ENCODE measurements at regions not wholly inside any gene's neighbourhood (a gene's known extent, or its start where the extent isn't known, plus 50 kb on each side); places are given as distances from the start of the nearest gene placed in this dataset.
A peak's percentile ranks its signal among the peaks of the same experiment; 100 is the strongest.
"Not testable (repeated sequence)": the region's sequence is repeated elsewhere in the genome, so short reads cannot be mapped to it uniquely, and the experiment has no call there.

GRCh38 chr3:110865934-110866333, 205.7 kb upstream of the NECTIN3 start:
- no peak for DNase-seq

- DNase-seq, result no peak
Observed at GRCh38 chr3:110868106-110868505, 203.5 kb upstream of the NECTIN3 start.

- no peak for DNase-seq
Observed at GRCh38 chr3:110869736-110870135, 201.9 kb upstream of the NECTIN3 start.

GRCh38 chr3:110871869-110872268, 199.7 kb upstream of the NECTIN3 start:
- no peak for DNase-seq

GRCh38 chr3:110878692-110879091, 192.9 kb upstream of the NECTIN3 start:
- DNase-seq, result no peak

GRCh38 chr3:110881069-110881468, 190.5 kb upstream of the NECTIN3 start:
- peak; percentile 50 for DNase-seq

- no peak for DNase-seq
Observed at GRCh38 chr3:110886222-110886893, 185.3 kb upstream of the NECTIN3 start.

GRCh38 chr3:110887176-110887575, 184.4 kb upstream of the NECTIN3 start:
- no peak for DNase-seq

GRCh38 chr3:110888625-110889375, 182.8 kb upstream of the NECTIN3 start:
- peak; percentile 5 for DNase-seq

GRCh38 chr3:110889376-110889699, 182.3 kb upstream of the NECTIN3 start:
- DNase-seq, result not testable (repeated sequence)

GRCh38 chr3:110894574-110894973, 177.0 kb upstream of the NECTIN3 start:
- DNase-seq, result no peak

GRCh38 chr3:110895054-110895453, 176.6 kb upstream of the NECTIN3 start:
- DNase-seq, result no peak

GRCh38 chr3:110897046-110897445, 174.6 kb upstream of the NECTIN3 start:
- DNase-seq, result no peak

- no peak for DNase-seq
Observed at GRCh38 chr3:110900576-110900975, 171.0 kb upstream of the NECTIN3 start.

- DNase-seq, result no peak
Observed at GRCh38 chr3:110901536-110901935, 170.1 kb upstream of the NECTIN3 start.

GRCh38 chr3:110902453-110903085, 169.0 kb upstream of the NECTIN3 start:
- DNase-seq, result no peak

GRCh38 chr3:110903771-110904519, 167.7 kb upstream of the NECTIN3 start:
- DNase-seq, result no peak

GRCh38 chr3:110904520-110904890, 167.1 kb upstream of the NECTIN3 start:
- DNase-seq, result no peak

- no peak for DNase-seq
Observed at GRCh38 chr3:110905121-110905520, 166.5 kb upstream of the NECTIN3 start.

- no peak for DNase-seq
Observed at GRCh38 chr3:110909839-110910238, 161.8 kb upstream of the NECTIN3 start.

GRCh38 chr3:110910346-110910955, 161.2 kb upstream of the NECTIN3 start:
- no peak for DNase-seq

GRCh38 chr3:110918963-110919362, 152.7 kb upstream of the NECTIN3 start:
- no peak for DNase-seq

GRCh38 chr3:110925798-110926197, 145.8 kb upstream of the NECTIN3 start:
- no peak for DNase-seq

All from NCI-H774 (cell line).